ENCODE measurements at regions not wholly inside any gene's neighbourhood (a gene's known extent, or its start where the extent isn't known, plus 50 kb on each side); places are given as distances from the start of the nearest gene placed in this dataset.
A peak's percentile ranks its signal among the peaks of the same experiment; 100 is the strongest.

- H3K36me3 ChIP-seq, result no peaks in the 10 kb centered on the region
- H3K27ac ChIP-seq, result no peak overlapping the region
- H3K4me1 ChIP-seq, result no peaks in the 10 kb centered on the region
- H3K4me3 ChIP-seq, result no peak overlapping the region
- no peaks in the 10 kb centered on the region for H3K27me3 ChIP-seq
- H3K9me3 ChIP-seq, result no peaks in the 10 kb centered on the region
- TF ChIP-seq CTCF (IDR thresholded peaks at IDR 0.05), result no peak
- DNase-seq (ENCODE audit: low spot score), result peak; percentile 62
These were observed 55.1 kb upstream of the PDGFD start for GRCh38 chr11:104219096-104219495.

DNA sequence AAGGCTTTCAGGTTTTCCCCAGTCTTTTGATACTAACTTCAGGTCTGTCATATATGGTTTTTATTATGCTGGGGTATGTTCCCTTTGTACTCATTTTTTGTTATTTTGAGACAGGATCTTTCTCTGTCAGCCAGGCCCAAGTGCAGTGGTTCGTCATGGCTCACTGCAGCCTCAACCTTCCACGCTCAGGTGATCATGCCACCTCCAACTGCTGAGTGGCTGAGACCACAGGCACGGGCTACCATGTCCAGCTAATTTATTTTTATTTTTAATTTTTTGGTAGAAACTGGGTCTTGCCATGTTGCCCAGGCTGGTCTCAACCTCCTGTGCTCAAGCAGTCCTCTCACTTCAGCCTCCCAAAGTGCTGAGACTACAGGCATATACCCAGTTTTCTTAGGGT is 50.6 kb upstream of the PDGFD start:
- Histone ChIP-seq H3K27me3 (no peaks in the 10 kb centered on the region), H3K4me3 (no peak overlapping the region), H3K4me1 (no peaks in the 10 kb centered on the region), H3K36me3 (no peaks in the 10 kb centered on the region), H3K9me3 (peaks cover 0 to 9% of the 10 kb centered on the region in 2 donors), H3K27ac (no peak overlapping the region)
- DNase-seq (ENCODE audit: low spot score), result no peak
- TF ChIP-seq CTCF (IDR thresholded peaks at IDR 0.05), result no peak

Small RNAs in the stretch of these regions (microRNA-seq; reads per million reads assigned to microRNA genes)
- gene MIR7641-1 (ENCODE audit: borderline number of aligned reads in 2 of 2, borderline replicate concordance in 1 of 2), result 0.71 reads per million in 2 donors
